Activated naive CD4-positive, alpha-beta T cell treated with anti-CD3 and anti-CD28 coated beads for 36 hours (primary cell): ENCODE measurements at regions not wholly inside any gene's neighbourhood (a gene's known extent, or its start where the extent isn't known, plus 50 kb on each side); places are given as distances from the start of the nearest gene placed in this dataset.
"Not testable (repeated sequence)": the region's sequence is repeated elsewhere in the genome, so short reads cannot be mapped to it uniquely, and the experiment has no call there.

ENCODE experiments used
- CTCF ChIA-PET: fragments of 350-600 bp; sonication (Branson Sonifier 250); formaldehyde crosslinking; loops from one replicate; lab custom pipeline; 2021; ENCODE audit warnings: antibody characterized with exemption; lab: Charles Lee
- DNase-seq: peaks from one replicate; pipeline ENCODE4 v3.0.0-alpha.2; 2020
- H3K27ac Mint-ChIP-seq: one replicate; pipeline ENCODE4 v1.8.0; 2021; ENCODE audit warnings: mild to moderate bottlenecking, mixed read lengths
- H3K27me3 Mint-ChIP-seq: one replicate; pipeline ENCODE4 v1.8.0; 2021; ENCODE audit warnings: low read depth, mixed read lengths
- H3K36me3 Mint-ChIP-seq: one replicate; pipeline ENCODE4 v1.8.0; 2021; ENCODE audit warnings: low read depth, mixed read lengths
- H3K4me1 Mint-ChIP-seq: one replicate; pipeline ENCODE4 v1.8.0; 2021; ENCODE audit warnings: low read depth, mixed read lengths
- H3K4me3 Mint-ChIP-seq: one replicate; pipeline ENCODE4 v1.8.0; 2021; ENCODE audit warnings: mild to moderate bottlenecking, moderate library complexity, mixed read lengths
- H3K9me3 Mint-ChIP-seq: one replicate; pipeline ENCODE4 v1.8.0; 2021; ENCODE audit warnings: mixed read lengths
- intact Hi-C: fragments of 100-400 bp; cut with micrococcal nuclease; formaldehyde crosslinking; loops from one replicate; pipeline ENCODE4 v1.15.1; 2023

DNA sequence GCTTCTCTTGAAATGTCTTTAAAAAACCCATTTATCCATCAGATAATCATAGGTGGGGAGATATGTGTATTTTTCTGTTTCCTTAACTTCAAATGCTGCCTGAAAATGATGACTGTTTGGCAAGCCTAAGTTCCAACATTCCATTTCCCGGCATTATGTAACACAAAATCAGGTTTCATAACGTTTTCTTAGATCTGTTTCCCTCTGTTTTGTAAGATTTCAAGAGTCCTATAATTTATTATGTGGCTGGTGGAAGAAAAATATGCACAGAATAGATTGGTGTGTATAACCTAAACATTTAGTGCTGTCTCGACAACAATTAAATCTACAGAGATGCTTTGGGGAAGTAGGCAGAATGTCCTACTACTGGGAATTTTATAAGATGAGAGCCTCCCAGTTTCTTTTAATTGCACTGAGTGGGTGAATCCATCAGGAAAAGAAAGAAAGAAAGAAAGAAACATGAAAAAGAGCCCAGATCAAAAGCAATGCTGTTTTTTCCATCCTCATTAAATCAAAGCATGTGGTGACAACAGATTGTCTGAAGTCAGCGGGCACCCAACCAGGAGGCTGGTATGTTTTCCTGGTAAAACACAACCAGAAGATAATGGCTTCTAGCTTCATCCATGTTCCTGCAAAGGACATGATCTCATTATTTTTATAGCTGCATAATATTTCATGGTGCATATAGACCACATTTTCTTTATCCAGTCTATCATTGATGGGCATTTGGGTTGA lies 529.4 kb upstream of the AMELY start:
- Mint-ChIP-seq H3K27me3 (no peaks in the 10 kb centered on the region), H3K27ac (no peak overlapping the region), H3K4me1 (no peaks in the 10 kb centered on the region), H3K36me3 (no peaks in the 10 kb centered on the region), H3K4me3 (no peak overlapping the region), H3K9me3 (no peaks in the 10 kb centered on the region)
- intact Hi-C loops: no loop called here
- CTCF ChIA-PET: no interaction called here
- DNase-seq: no peak

DNA sequence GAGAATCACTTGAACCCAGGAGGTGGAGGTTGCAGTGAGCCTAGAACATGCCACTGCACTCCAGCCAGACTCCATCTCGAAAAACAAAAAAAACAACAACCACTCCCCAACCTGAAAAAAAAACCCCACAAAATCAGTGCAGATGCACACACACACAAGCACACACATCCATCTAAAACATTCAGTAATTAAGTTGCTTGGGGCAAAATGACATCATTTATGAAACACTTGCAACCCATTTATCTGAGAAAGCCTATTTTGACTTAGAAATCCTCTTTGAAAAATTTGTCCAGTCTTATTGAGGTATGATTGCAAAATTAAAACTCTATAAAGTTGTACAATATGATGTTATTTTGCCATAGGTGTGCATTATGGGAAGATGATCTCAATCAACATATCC lies 525.5 kb upstream of the AMELY start:
- H3K36me3 Mint-ChIP-seq: no peaks in the 10 kb centered on the region
- DNase-seq: no peak
- H3K9me3 Mint-ChIP-seq: no peaks in the 10 kb centered on the region
- no peak overlapping the region for H3K27ac Mint-ChIP-seq
- H3K4me3 Mint-ChIP-seq: no peak overlapping the region
- CTCF ChIA-PET: no interaction called here
- intact Hi-C loops: no loop called here
- H3K4me1 Mint-ChIP-seq: no peaks in the 10 kb centered on the region
- H3K27me3 Mint-ChIP-seq: no peaks in the 10 kb centered on the region

DNA sequence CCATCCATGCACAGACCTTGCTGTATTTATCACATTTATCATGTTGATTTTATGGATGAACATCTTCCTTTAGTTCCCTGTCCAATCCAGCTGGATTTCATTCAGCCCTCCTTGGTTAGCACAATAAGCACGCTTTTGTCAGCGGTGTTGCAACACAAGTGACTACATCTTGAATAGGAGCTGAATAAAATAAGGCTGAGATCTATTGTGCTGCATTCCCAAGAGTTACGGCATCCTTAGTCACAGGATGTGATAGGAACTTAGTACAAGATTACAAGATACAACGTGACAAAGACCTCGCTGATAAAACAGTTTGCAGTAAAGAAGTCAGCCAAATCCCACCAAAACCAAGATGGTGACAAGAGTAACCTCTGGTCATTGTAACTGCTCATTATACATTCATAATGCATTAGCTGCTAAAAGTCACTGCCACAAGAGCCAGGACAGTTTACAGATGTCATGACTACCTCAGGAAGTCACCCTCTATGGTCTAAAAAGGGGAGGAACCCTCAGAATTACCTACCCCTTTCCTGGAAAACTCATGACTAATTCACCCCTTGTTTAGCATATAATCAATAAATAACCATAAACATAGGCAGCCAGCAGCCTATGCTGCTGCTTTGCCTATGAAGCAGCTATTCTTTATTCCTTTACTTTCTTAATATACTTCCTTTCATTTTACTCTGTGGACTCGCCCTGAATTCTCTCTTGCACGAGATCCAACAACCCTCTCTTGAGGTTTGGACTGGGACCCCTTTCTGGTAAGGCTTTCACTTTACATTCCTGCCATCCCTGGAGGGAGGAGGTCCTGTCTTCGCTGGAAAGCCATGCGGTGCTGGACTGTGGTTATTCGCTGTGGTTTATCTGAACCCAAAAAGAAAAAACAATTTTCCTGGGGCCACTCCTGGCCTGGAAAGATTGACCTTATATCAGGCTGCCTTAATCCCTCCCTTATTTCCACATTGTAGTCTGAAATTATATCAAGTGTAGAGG lies 522.6 kb upstream of the AMELY start:
- Mint-ChIP-seq H3K9me3 (peaks cover 8% of the 10 kb centered on the region), H3K27me3 (no peaks in the 10 kb centered on the region), H3K36me3 (no peaks in the 10 kb centered on the region), H3K4me1 (no peaks in the 10 kb centered on the region), H3K27ac (no peak overlapping the region), H3K4me3 (no peak overlapping the region)
- intact Hi-C loops: no loop called here
- CTCF ChIA-PET: interaction anchor here (0.6 kb wide), 1 partner anchor 535 kb away, joined by 3 read pairs; no protein-coding TSS in a partner anchor
- no peak for DNase-seq

DNA sequence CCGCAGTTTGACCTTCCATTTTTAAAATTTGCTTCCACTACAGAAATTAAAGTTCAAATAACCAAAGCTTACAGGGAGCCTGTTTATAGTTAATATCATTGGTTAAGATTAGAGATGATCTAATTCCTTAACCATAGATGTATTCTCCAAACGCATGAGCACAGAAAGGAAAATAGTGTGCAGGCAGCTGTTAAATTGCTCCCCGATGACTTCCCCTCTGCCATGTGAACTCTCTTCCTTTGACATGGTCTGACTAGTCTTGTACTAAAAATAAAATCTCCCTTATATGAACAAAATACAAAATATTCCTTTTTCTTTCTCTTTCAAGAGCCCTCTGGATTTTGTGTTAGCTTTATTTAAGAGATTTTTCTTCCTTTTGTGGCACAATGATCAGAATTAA lies 507.6 kb upstream of the AMELY start:
- intact Hi-C loops: no loop called here
- H3K4me1 Mint-ChIP-seq: no peaks in the 10 kb centered on the region
- no peaks in the 10 kb centered on the region for H3K36me3 Mint-ChIP-seq
- no peaks in the 10 kb centered on the region for H3K27me3 Mint-ChIP-seq
- H3K27ac Mint-ChIP-seq: no peak overlapping the region
- DNase-seq: no peak
- CTCF ChIA-PET: interaction anchor here (0.7 kb wide), 1 partner anchor 15 kb away, joined by 3 read pairs; no protein-coding TSS in a partner anchor
- H3K4me3 Mint-ChIP-seq: no peak overlapping the region
- no peaks in the 10 kb centered on the region for H3K9me3 Mint-ChIP-seq

DNA sequence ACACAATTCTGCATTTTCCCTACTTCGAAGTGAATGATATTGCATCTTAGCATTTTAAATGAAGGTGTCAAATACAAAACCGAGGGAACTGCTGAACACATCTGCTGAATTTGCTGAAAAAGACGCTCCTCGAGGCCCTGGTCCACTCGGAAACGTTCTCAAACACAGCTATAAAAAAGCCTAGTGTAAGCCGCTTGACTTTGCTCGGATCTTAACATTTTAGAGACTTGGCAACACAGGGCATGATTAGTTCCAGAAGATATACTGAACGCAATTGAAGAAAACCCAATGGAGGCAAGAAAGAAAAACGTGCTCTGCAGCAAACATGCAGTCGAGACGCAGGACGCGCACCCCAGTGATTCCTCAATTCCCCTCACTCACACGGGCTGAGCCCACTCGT lies 506.4 kb upstream of the AMELY start:
- CTCF ChIA-PET: no interaction called here
- Mint-ChIP-seq H3K4me3 (no peak overlapping the region), H3K27me3 (no peaks in the 10 kb centered on the region), H3K36me3 (no peaks in the 10 kb centered on the region), H3K9me3 (no peaks in the 10 kb centered on the region), H3K4me1 (no peaks in the 10 kb centered on the region), H3K27ac (no peak overlapping the region)
- intact Hi-C loops: no loop called here
- DNase-seq: no peak

DNA sequence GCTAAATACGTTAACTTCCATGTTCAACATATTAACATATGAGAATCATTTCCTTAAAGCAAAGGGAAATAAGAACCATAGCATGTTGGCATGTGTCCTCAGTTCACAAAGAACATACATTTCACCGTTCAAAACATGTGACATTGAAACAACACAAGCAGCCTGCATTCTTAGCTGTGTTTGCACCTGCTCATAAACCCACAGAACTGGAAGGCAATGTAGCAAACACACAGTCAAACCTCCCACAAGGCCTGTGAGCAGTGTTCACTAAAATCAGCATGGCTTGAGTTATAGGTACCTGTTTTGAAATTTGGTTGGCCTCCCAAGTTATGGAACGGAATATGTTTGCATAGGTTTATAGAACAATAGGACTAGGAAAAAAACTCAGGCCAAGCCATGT lies 504.9 kb upstream of the AMELY start:
- CTCF ChIA-PET: no interaction called here
- intact Hi-C loops: no loop called here
- Mint-ChIP-seq H3K36me3 (no peaks in the 10 kb centered on the region), H3K9me3 (no peaks in the 10 kb centered on the region), H3K27me3 (no peaks in the 10 kb centered on the region), H3K27ac (no peak overlapping the region), H3K4me1 (no peaks in the 10 kb centered on the region), H3K4me3 (no peak overlapping the region)
- DNase-seq: no peak

DNA sequence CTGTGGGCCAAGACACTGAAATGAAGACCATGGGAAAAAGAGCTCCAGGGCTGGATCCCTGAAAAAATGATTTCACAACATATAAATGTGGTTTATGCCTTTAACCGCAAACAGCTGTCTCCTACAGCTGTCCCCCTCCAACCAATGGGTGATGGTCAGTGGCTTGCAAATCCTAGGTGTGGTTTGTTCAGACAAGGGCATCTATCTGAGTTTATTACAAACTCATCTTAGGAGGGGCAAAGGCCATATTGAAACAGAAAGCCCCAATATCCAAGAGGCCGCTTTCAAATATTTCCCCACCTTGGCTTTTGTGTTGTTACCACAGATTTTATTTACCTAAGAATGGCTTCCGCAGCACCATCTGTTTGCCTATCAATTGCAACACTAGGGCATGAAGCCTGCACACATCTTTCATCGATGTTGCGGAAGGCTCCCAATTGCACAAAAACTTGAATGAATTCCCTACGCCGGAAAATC lies 503.6 kb upstream of the AMELY start:
- no peak overlapping the region for H3K4me3 Mint-ChIP-seq
- no peaks in the 10 kb centered on the region for H3K27me3 Mint-ChIP-seq
- H3K4me1 Mint-ChIP-seq: no peaks in the 10 kb centered on the region
- H3K9me3 Mint-ChIP-seq: no peaks in the 10 kb centered on the region
- no peaks in the 10 kb centered on the region for H3K36me3 Mint-ChIP-seq
- DNase-seq: no peak
- intact Hi-C loops: no loop called here
- no peak overlapping the region for H3K27ac Mint-ChIP-seq
- CTCF ChIA-PET: no interaction called here

DNA sequence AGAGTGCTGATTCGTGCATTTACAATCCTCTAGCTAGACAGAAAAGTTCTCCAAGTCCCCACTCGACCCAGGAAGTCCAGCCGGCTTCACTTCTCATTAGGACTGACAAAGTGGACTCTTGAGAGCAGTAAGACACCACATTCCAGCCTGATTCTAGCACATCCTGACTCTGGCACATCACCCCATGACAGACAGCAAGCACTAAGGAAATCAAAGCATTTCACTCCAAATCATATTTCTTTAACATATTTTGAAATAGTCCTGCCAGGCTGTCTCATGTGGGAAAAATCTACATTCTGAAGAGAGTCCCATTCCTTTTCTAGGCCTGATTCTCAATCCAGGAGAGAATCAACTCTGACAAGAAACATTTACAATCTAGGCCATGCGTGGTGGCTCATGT lies 478.5 kb upstream of the AMELY start:
- CTCF ChIA-PET: no interaction called here
- H3K9me3 Mint-ChIP-seq: peaks cover 39% of the 10 kb centered on the region
- H3K4me1 Mint-ChIP-seq: no peaks in the 10 kb centered on the region
- intact Hi-C loops: no loop called here
- H3K36me3 Mint-ChIP-seq: peaks cover 21% of the 10 kb centered on the region
- no peak for DNase-seq
- H3K27me3 Mint-ChIP-seq: no peaks in the 10 kb centered on the region
- no peak overlapping the region for H3K4me3 Mint-ChIP-seq
- no peak overlapping the region for H3K27ac Mint-ChIP-seq

DNA sequence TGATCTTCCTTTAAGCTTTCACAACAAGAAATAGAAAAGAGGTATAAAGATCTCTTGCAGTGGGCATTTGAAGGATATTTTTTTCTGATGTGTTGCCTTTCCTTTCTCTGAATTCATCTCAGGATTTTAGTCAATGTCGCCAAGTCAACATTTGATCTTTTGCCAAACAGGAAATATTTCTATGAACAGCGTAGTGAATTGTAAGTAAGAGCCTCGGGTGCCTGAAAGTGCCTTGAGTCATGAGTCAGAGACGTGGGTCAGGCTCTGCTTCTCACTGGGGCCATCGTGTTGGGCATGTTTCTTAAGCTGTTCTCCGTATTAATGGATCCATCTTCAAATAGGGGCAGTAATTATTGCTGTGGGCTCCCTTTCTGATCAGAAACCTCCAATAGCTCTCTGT lies 471.4 kb upstream of the AMELY start:
- intact Hi-C loops: loop anchor here (5.0 kb wide), 1 partner anchor 84 kb away; no protein-coding TSS in a partner anchor
- Mint-ChIP-seq H3K4me3 (no peak overlapping the region), H3K36me3 (peaks cover 19% of the 10 kb centered on the region), H3K4me1 (peaks cover 20% of the 10 kb centered on the region), H3K27ac (peak overlapping the region; percentile 72), H3K27me3 (no peaks in the 10 kb centered on the region), H3K9me3 (no peaks in the 10 kb centered on the region)
- CTCF ChIA-PET: no interaction called here
- DNase-seq: peak; percentile 14

DNA sequence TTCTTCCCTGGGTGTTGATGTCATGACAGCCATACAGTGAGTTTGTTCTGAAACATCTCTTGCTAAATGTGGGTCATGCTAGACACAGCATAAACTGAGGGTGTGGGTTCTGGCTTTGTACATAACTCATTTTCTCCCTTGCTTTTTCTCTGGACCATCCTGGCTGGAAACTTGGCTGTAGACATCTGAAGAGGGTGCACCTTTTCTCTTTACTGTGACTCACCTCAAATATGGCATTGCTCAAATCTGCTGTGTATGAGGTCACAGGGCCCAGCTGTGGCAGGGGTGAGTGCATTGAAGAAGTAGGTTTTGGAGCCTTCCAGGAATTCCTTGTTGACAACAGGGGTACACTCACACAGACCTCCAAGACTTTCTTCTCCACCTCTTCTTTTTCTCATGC lies 465.5 kb upstream of the AMELY start:
- H3K4me3 Mint-ChIP-seq: no peak overlapping the region
- H3K9me3 Mint-ChIP-seq: no peaks in the 10 kb centered on the region
- peak; percentile 10 for DNase-seq
- peak overlapping the region; percentile 30 for H3K27ac Mint-ChIP-seq
- CTCF ChIA-PET: no interaction called here
- H3K27me3 Mint-ChIP-seq: no peaks in the 10 kb centered on the region
- H3K4me1 Mint-ChIP-seq: peaks cover 10% of the 10 kb centered on the region
- H3K36me3 Mint-ChIP-seq: peaks cover 26% of the 10 kb centered on the region
- intact Hi-C loops: no loop called here

DNA sequence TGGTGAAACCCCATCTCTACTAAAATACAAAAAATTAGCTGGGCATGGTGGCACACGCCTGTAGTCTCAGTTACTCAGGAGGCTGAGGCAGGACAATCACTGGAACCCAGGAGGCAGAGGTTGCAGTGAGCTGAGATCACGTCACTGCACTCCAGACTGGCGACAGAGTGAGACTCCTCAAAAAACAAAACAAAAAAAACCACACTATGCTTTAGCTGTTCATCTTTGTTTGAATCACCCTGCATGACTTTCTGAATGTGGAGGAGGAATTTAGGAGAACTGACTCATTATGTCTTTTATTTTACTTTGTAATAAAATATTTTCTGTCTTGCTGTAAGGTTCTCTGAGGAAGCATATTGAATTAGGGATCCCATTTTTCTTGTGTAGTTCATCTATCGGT lies 462.9 kb upstream of the AMELY start:
- H3K27me3 Mint-ChIP-seq, H3K4me3 Mint-ChIP-seq, H3K4me1 Mint-ChIP-seq, H3K9me3 Mint-ChIP-seq, CTCF ChIA-PET, H3K27ac Mint-ChIP-seq, DNase-seq, intact Hi-C loops: not testable (repeated sequence)
- peaks cover 24% of the 10 kb centered on the region for H3K36me3 Mint-ChIP-seq

DNA sequence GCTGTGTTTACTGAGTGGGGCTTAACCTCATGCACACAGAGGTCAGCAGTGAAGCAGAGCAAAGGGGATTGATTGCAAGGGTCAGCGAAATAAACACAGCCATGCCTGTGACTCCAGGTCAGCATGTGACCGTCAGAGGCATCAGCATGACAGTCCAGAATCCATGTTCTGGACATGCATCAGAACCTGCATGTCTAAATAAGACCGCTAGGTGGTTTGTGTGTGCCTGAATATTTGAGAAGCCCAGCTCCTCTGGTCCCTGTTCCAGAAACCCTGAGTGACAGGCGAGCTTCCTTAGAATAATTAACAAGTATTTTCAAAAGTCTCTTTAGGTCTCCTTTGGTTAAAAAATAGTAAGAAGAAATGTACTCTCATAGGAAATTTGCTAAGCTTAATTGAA lies 460.4 kb upstream of the AMELY start:
- CTCF ChIA-PET: interaction anchor here (0.7 kb wide), 1 partner anchor 600 kb away, joined by 3 read pairs; no protein-coding TSS in a partner anchor
- H3K27ac Mint-ChIP-seq, H3K9me3 Mint-ChIP-seq, H3K27me3 Mint-ChIP-seq, H3K4me3 Mint-ChIP-seq, intact Hi-C loops, DNase-seq, H3K4me1 Mint-ChIP-seq: not testable (repeated sequence)
- peaks cover 30% of the 10 kb centered on the region for H3K36me3 Mint-ChIP-seq
